ENCODE measurements at regions not wholly inside any gene's neighbourhood (a gene's known extent, or its start where the extent isn't known, plus 50 kb on each side); places are given as distances from the start of the nearest gene placed in this dataset.

DNA sequence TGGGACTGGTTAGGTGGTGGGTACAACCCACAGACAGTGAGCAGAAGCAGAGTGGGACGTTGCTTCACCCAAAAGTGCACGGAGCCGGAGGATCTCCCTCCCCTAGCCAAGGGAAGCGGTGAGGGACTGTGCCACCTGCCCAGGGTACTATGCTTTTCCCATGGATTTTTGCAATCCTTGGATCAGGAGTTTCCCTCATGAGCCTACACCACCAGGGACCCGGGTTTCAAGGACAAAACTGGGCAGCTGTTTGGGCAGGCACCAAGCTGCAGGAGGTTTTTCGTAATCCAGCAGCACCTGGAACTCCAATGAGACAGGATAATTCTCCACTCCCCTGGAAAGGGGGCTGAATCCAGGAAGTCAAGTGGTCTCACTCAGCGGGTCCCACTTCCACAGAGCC is 209.1 kb upstream of the CXCL12 start:
- 64 to 83% (median 75%) methylated on average over 5 to 7 of the region's 7 CpGs for WGBS, 5 donors
- Histone ChIP-seq H3K9me3 (no peaks in the 10 kb centered on the region), H3K27ac (no peak overlapping the region), H3K36me3 (no peaks in the 10 kb centered on the region), H3K4me1 (no peaks in the 10 kb centered on the region), H3K4me3 (no peak overlapping the region), H3K27me3 (replicated peaks in 1 of 7) (peaks cover 0 to 7% (median 0%) of the 10 kb centered on the region in 7 donors)
- no peak for DNase-seq
- no peak for TF ChIP-seq POLR2A (IDR thresholded peaks at IDR 0.05)
- TF ChIP-seq, protein P1, sequence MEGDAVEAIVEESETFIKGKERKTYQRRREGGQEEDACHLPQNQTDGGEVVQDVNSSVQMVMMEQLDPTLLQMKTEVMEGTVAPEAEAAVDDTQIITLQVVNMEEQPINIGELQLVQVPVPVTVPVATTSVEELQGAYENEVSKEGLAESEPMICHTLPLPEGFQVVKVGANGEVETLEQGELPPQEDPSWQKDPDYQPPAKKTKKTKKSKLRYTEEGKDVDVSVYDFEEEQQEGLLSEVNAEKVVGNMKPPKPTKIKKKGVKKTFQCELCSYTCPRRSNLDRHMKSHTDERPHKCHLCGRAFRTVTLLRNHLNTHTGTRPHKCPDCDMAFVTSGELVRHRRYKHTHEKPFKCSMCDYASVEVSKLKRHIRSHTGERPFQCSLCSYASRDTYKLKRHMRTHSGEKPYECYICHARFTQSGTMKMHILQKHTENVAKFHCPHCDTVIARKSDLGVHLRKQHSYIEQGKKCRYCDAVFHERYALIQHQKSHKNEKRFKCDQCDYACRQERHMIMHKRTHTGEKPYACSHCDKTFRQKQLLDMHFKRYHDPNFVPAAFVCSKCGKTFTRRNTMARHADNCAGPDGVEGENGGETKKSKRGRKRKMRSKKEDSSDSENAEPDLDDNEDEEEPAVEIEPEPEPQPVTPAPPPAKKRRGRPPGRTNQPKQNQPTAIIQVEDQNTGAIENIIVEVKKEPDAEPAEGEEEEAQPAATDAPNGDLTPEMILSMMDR (IDR thresholded peaks at IDR 0.05 in 8 of 11, conservative IDR thresholded peaks at IDR 0.05 in 3 of 11), result no peak
- no peak for TF ChIP-seq POLR2AphosphoS5 (IDR thresholded peaks at IDR 0.05)
- intact Hi-C loops (cut with DNase I; ENCODE audit: low total_unique reads), result no loop called here

DNA sequence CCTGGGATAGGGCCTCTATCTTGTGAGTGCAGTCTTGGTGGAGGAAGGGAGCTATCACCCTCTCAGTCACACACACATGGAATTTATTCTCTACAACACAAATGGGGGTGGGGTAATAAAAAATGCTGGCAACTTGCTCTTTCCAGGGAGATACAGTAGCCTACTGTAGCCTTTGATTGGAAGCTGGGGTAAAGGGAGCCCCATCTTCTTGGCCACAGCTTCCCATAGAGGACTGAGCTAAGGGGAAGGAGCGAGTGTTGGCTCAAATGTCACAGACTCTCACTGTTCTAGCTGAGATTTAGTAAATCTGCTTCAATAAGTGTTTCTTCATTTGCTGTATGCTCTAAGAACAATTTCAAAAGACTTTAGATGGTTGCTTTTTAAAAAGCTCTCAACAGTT is 222.2 kb upstream of the CXCL12 start:
- H3K27ac ChIP-seq, result no peak overlapping the region
- H3K4me3 ChIP-seq, result no peak overlapping the region
- H3K9me3 ChIP-seq, result no peaks in the 10 kb centered on the region
- no peaks in the 10 kb centered on the region for H3K36me3 ChIP-seq
- WGBS, 5 donors, result 65 to 86% (median 77%) methylated on average over 1 of the region's 1 CpG
- DNase-seq, result no peak
- peaks cover 0 to 8% (median 0%) of the 10 kb centered on the region in 7 donors for H3K27me3 ChIP-seq (replicated peaks in 1 of 7)
- no peaks in the 10 kb centered on the region for H3K4me1 ChIP-seq
- intact Hi-C loops (cut with DNase I; ENCODE audit: low total_unique reads), result no loop called here
- TF ChIP-seq POLR2A (IDR thresholded peaks at IDR 0.05) (no peak), POLR2AphosphoS5 (IDR thresholded peaks at IDR 0.05) (no peak)
- TF ChIP-seq, protein P1 (IDR thresholded peaks at IDR 0.05 in 8 of 11, conservative IDR thresholded peaks at IDR 0.05 in 3 of 11), result no peak

DNA sequence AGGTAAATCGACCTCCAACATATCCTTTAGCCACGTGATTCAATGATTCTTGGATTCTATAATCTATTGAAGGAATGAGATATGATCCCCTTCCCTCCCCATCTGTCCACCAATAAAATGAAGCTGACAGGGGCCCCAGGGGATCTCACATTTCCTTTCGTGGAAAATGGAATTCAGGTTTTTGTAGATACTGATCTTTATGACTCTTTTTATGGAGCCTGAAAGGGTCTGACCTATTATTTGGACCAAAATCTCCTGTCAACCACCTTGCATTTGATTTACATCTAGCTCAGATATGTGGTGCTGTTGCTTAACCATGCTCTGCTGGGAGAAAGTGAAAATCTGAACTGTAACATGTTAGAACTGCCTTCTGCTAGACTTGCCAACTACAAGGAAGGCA is 234.0 kb upstream of the CXCL12 start:
- 59 to 73% (median 62%) methylated on average over 3 of the region's 3 CpGs for WGBS, 5 donors

DNA sequence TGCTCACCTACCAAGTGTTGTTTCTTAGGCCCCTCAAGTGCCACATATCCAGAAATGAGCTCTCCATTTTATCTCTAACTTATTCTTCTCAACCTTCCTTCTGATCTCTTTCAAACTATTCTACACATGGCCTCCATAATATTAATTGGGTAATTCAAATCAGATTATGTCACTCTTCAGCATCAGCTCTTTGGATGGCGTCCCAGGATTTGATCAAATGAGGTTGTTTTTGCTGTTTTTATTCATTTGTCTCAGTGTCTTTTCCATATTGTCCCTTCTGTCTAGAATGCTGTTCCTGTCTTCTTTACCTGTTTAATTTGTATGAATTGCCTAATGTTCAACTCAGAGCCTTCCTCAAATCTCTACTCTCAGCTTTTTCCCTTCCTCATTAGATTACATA is 234.6 kb upstream of the CXCL12 start:
- Histone ChIP-seq H3K4me1 (no peaks in the 10 kb centered on the region), H3K9me3 (no peaks in the 10 kb centered on the region), H3K4me3 (no peak overlapping the region), H3K27ac (no peak overlapping the region), H3K27me3 (replicated peaks in 1 of 7) (no peaks in the 10 kb centered on the region), H3K36me3 (no peaks in the 10 kb centered on the region)
- intact Hi-C loops (cut with DNase I; ENCODE audit: low total_unique reads), result no loop called here
- 0% methylated on average over 1 of the region's 1 CpG for WGBS, 5 donors
- TF ChIP-seq POLR2AphosphoS5 (IDR thresholded peaks at IDR 0.05) (no peak), POLR2A (IDR thresholded peaks at IDR 0.05) (no peak)
- TF ChIP-seq, protein P1 (IDR thresholded peaks at IDR 0.05 in 8 of 11, conservative IDR thresholded peaks at IDR 0.05 in 3 of 11), result no peak
- no peak for DNase-seq

More for the DNA sequence above, 234.0 kb upstream of the CXCL12 start:
- Histone ChIP-seq H3K27ac (no peak overlapping the region), H3K4me3 (no peak overlapping the region), H3K27me3 (replicated peaks in 1 of 7) (no peaks in the 10 kb centered on the region), H3K9me3 (no peaks in the 10 kb centered on the region), H3K4me1 (no peaks in the 10 kb centered on the region), H3K36me3 (no peaks in the 10 kb centered on the region)
- TF ChIP-seq POLR2A (IDR thresholded peaks at IDR 0.05), result no peak
- TF ChIP-seq POLR2AphosphoS5 (IDR thresholded peaks at IDR 0.05), result no peak
- TF ChIP-seq, protein P1 (IDR thresholded peaks at IDR 0.05 in 8 of 11, conservative IDR thresholded peaks at IDR 0.05 in 3 of 11), result no peak
- intact Hi-C loops (cut with DNase I; ENCODE audit: low total_unique reads), result no loop called here
- DNase-seq, result no peak

All from spleen (tissue), 11 donors.